ENCODE measurements at regions not wholly inside any gene's neighbourhood (a gene's known extent, or its start where the extent isn't known, plus 50 kb on each side); places are given as distances from the start of the nearest gene placed in this dataset.
"Not testable (repeated sequence)": the region's sequence is repeated elsewhere in the genome, so short reads cannot be mapped to it uniquely, and the experiment has no call there.

GRCh38 chr2:239666053-239666854, 265.4 kb upstream of the HDAC4 start:
- DNase-seq (ENCODE audit: low spot score), result no peak
- intact Hi-C loops (cut with DNase I), result no loop called here

GRCh38 chr2:239664216-239664810, 263.5 kb upstream of the HDAC4 start:
- DNase-seq (ENCODE audit: low spot score), result no peak
- intact Hi-C loops (cut with DNase I), result no loop called here

- DNase-seq (ENCODE audit: low spot score), result no peak
- intact Hi-C loops (cut with DNase I), result no loop called here
These were observed 262.6 kb upstream of the HDAC4 start for GRCh38 chr2:239663364-239663924.

DNA sequence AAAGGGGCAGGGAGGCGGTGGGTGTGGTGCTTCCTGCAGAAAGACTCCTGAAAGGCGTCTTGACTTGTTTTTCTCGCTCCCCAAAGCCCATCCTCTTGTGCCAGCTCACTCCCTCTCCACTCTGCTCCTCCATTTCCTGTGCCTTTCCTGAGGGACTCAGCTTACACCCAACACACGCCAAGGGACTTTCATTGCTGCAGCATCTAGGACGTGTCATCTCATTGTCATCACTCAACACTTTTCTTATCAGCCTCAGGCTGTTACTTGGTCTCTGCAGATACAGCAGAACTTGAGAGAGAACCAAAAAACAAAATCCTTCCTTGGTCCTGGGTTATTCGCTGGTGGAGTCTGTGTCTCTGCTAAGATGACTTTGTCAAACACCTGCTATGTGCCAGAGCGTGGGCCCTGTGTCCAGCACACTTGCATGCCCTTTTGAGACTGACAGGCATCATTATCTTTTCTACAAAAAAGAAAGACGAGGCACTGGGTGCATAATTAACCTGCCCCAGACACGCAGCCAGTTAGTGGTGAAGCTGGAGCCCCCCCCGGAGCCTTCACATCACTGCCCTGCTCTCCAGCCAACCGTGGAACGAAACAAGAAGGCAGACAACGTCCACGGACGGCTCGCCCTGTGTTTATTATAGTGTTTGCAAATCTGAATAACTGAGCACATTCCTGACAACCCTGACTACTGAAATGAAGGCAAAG, 261.7 kb upstream of the HDAC4 start:
- intact Hi-C loops (cut with DNase I), result no loop called here
- DNase-seq (ENCODE audit: low spot score), result no peak

DNA sequence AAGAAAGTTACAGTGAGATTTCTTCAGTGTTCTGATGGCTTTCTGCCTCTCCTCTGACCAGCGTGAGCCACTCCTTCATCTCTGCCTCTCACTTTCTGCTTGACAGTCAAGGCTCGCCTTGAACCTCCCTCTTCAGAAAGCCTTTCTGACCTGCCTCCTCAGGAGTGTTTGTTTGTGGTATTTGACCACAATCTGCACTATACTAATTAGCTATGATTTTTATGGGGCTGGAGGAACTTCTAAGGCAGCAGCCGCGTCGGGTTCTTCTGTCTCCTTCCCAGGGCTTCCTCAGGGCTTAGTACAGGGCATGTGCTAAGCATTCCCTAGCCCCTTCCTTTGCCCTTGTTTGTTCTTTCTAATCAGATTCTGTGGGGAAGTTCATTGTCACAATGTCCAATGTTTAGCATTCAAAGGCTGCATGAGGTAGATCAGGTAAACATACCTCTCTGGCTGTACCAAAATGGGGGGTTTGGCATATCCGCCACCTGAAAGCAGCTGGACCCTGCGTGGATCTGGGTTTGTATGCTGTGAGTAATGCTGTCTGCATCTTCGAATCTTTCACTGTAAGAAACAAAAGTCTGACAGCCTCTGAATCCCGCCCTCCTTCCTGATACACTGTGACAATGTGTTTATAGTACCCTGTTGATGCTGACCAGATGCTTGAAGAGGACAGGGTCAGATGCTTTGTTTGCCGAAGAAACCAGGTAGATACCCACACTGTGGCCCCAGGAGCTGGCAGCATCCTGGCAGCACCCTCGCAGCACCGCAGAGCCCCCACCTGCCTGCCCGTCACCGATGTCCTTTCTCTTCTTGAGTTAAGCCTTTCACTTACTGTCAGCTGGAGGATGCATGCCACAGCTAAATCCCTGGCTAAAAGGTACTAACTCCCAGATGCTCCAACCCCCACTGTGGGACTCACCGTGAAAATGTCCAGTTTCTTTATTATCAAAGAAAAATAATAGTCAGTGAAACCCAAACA, 260.8 kb upstream of the HDAC4 start:
- no peak for DNase-seq (ENCODE audit: low spot score)
- intact Hi-C loops (cut with DNase I), result no loop called here

- peak; percentile 59 for DNase-seq (ENCODE audit: low spot score)
- intact Hi-C loops (cut with DNase I), result no loop called here
These were observed 259.8 kb upstream of the HDAC4 start for GRCh38 chr2:239660390-239661230.

- peak; percentile 49 for DNase-seq (ENCODE audit: low spot score)
- intact Hi-C loops (cut with DNase I), result no loop called here
These were observed 257.2 kb upstream of the HDAC4 start for GRCh38 chr2:239657992-239658391.

GRCh38 chr2:239657236-239657635, 256.4 kb upstream of the HDAC4 start:
- DNase-seq (ENCODE audit: low spot score), result no peak
- intact Hi-C loops (cut with DNase I), result no loop called here

DNA sequence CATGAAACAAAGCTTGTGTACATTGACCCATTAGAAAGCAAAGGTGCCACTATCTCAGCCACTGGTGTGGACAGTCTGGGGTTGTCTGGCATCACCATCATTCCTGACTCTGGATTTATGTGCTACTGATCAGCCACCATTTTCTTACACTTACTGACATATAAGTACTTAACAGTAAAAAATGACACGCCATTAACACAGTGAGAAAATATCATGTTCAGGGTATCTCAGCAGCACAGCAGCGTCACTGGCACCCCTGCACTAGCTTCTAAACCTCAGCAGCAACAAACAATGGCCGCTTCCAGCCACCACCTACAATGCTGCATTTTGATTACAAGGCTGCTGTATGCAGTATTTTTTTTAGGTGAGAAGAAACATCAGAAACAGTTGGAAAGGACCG, 253.4 kb upstream of the HDAC4 start:
- intact Hi-C loops (cut with DNase I), result no loop called here

GRCh38 chr2:239651859-239652258, 251.0 kb upstream of the HDAC4 start:
- DNase-seq (ENCODE audit: low spot score), result no peak
- intact Hi-C loops (cut with DNase I), result no loop called here

More for the DNA sequence above, 253.4 kb upstream of the HDAC4 start:
- DNase-seq (ENCODE audit: low spot score), result peak; percentile 41

GRCh38 chr2:239650674-239651073, 249.9 kb upstream of the HDAC4 start:
- intact Hi-C loops (cut with DNase I), result no loop called here
- no peak for DNase-seq (ENCODE audit: low spot score)

GRCh38 chr2:239649309-239649708, 248.5 kb upstream of the HDAC4 start:
- intact Hi-C loops (cut with DNase I), result no loop called here
- no peak for DNase-seq (ENCODE audit: low spot score)

DNA sequence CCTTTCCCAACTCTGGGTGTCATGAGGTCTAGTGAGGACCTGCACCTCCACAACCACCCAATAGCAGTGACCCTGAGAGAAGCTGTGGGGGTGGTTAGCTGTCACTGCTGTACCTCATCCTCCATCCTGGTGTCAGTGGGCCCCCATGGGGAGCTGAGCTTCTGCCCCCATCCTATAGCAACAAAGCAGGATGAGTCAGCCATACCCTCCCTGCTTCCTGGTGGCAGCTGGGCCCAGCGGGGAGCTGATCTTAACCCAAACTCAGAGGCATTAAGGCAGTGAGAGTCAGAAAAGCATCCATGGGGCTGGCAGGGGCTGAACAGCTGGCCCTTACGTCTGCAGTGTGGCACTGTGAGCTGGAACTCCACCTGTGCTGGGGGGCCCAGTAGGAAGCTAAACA, 247.8 kb upstream of the HDAC4 start:
- peak; percentile 74 for DNase-seq (ENCODE audit: low spot score)
- intact Hi-C loops (cut with DNase I), result no loop called here

GRCh38 chr2:239647052-239647819, 246.4 kb upstream of the HDAC4 start:
- intact Hi-C loops (cut with DNase I), result no loop called here

GRCh38 chr2:239646184-239646583, 245.4 kb upstream of the HDAC4 start:
- DNase-seq (ENCODE audit: low spot score), result peak; percentile 32
- intact Hi-C loops (cut with DNase I), result no loop called here

More at GRCh38 chr2:239647052-239647819, 246.4 kb upstream of the HDAC4 start:
- peak; percentile 15 for DNase-seq (ENCODE audit: low spot score)

GRCh38 chr2:239644594-239644993, 243.8 kb upstream of the HDAC4 start:
- intact Hi-C loops (cut with DNase I), result not testable (repeated sequence)
- peak; percentile 11 for DNase-seq (ENCODE audit: low spot score)

DNA sequence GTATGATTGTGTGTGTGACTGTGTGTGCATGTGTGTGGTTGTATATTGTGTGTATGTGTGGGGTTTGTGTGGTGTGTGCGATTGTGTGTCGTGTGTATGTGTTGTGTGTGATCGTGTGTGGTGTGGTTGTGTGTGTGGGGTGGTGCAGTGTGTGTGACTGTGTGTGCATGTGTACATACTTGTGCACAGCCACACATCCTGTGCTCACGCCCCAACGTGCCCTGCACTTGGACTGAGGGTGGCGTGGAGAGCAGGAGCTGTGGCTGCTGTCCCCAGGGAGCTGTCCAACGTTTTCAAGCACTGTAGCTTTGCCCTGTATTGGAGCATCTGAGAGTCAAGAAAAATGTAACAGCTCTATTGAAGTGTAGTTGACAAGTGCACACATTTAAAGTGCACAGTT, 243.2 kb upstream of the HDAC4 start:
- intact Hi-C loops (cut with DNase I), result no loop called here
- DNase-seq (ENCODE audit: low spot score), result peak; percentile 73

Measured in posterior vena cava (tissue), 2 donors.